ENCODE measurements at regions not wholly inside any gene's neighbourhood (a gene's known extent, or its start where the extent isn't known, plus 50 kb on each side); places are given as distances from the start of the nearest gene placed in this dataset.

- Histone ChIP-seq H3K9me3 (ENCODE audit: severe bottlenecking) (no peaks in the 10 kb centered on the region), H3K27ac (ENCODE audit: poor library complexity, severe bottlenecking) (peak overlapping the region; percentile 90), H3K27me3 (ENCODE audit: insufficient read depth, poor library complexity, severe bottlenecking) (no peaks in the 10 kb centered on the region), H3K4me1 (ENCODE audit: insufficient read depth, poor library complexity, severe bottlenecking) (peaks cover 37% of the 10 kb centered on the region), H3K36me3 (ENCODE audit: low read depth) (no peaks in the 10 kb centered on the region), H3K4me3 (ENCODE audit: severe bottlenecking) (no peak overlapping the region)
- DNase-seq (ENCODE audit: low spot score) (no peak), ATAC-seq (ENCODE audit: low read depth) (no peak)
- TF ChIP-seq, protein P1, sequence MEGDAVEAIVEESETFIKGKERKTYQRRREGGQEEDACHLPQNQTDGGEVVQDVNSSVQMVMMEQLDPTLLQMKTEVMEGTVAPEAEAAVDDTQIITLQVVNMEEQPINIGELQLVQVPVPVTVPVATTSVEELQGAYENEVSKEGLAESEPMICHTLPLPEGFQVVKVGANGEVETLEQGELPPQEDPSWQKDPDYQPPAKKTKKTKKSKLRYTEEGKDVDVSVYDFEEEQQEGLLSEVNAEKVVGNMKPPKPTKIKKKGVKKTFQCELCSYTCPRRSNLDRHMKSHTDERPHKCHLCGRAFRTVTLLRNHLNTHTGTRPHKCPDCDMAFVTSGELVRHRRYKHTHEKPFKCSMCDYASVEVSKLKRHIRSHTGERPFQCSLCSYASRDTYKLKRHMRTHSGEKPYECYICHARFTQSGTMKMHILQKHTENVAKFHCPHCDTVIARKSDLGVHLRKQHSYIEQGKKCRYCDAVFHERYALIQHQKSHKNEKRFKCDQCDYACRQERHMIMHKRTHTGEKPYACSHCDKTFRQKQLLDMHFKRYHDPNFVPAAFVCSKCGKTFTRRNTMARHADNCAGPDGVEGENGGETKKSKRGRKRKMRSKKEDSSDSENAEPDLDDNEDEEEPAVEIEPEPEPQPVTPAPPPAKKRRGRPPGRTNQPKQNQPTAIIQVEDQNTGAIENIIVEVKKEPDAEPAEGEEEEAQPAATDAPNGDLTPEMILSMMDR (IDR thresholded peaks at IDR 0.05; ENCODE audit: poor library complexity, severe bottlenecking) = no peak
Observed at GRCh38 chr3:99536555-99537314, 101.7 kb upstream of the COL8A1 start.

DNA sequence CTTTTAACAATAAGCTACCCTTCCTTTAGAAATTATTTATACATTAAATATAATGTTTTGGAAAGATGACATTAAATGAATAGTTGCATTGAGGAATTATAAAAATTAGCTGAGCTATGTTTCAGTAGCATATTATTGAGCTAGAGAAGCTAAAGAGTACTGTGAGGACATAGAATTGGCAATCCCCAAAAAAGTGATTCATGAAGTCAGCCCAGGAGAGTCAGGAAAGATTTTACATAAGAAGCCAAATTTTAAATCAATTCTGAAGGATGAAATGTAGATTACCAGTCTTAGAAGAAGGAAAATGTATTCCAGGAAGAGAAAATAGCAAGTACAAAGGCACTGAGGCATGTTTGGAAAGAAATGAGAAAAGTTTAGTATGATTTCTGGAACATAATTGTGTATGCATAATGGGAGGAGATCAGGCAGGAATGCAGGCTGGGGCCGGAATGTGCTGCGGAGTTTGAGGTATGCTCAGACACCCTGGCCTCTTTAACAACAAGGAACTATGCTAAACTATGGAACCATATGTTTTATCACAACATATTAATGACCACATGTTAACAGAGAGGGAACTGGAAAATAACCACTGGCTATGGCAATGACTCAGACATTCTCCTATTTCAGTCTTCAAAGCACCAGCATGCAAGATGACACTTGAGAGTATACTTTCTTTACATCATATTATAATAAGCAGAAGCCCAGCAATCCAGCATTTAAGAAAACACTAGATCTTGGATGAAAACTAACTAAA lies 103.3 kb upstream of the COL8A1 start:
- no peak for DNase-seq (ENCODE audit: low spot score)
- Histone ChIP-seq H3K9me3 (ENCODE audit: severe bottlenecking) (no peaks in the 10 kb centered on the region), H3K36me3 (ENCODE audit: low read depth) (no peaks in the 10 kb centered on the region), H3K27me3 (ENCODE audit: insufficient read depth, poor library complexity, severe bottlenecking) (no peaks in the 10 kb centered on the region), H3K4me1 (ENCODE audit: insufficient read depth, poor library complexity, severe bottlenecking) (peaks cover 30% of the 10 kb centered on the region), H3K27ac (ENCODE audit: poor library complexity, severe bottlenecking) (peak overlapping the region; percentile 90), H3K4me3 (ENCODE audit: severe bottlenecking) (no peak overlapping the region)
- ATAC-seq (ENCODE audit: low read depth) = peak; percentile 96
- TF ChIP-seq, protein P1 (IDR thresholded peaks at IDR 0.05; ENCODE audit: poor library complexity, severe bottlenecking) = no peak

DNA sequence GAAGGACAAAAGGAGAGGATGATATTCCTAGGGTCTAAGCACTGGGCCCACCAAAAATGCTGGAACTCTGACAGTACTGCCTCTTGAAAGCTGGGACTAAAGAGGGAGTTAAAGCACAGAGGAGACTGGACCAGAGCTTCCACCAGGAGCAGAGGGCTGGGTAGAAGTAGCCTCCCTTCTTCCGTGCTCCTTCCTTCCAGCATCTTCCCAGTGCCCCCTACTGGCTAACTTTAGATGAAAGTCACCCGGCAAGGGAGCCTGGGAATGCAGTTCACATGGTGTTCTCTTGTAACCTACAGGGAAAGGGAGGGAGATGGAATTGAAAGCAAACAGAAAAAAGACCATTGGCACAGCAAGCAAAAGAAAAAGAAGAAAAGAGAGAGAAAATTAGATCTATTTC lies 106.1 kb upstream of the COL8A1 start:
- H3K27ac ChIP-seq (ENCODE audit: poor library complexity, severe bottlenecking) = no peak overlapping the region
- DNase-seq (ENCODE audit: low spot score) (no peak), ATAC-seq (ENCODE audit: low read depth) (no peak)
- TF ChIP-seq, protein P1 (IDR thresholded peaks at IDR 0.05; ENCODE audit: poor library complexity, severe bottlenecking) = peak; percentile 56
- H3K27me3 ChIP-seq (ENCODE audit: insufficient read depth, poor library complexity, severe bottlenecking) = no peaks in the 10 kb centered on the region
- H3K4me1 ChIP-seq (ENCODE audit: insufficient read depth, poor library complexity, severe bottlenecking) = peaks cover 30% of the 10 kb centered on the region
- no peak overlapping the region for H3K4me3 ChIP-seq (ENCODE audit: severe bottlenecking)
- no peaks in the 10 kb centered on the region for H3K9me3 ChIP-seq (ENCODE audit: severe bottlenecking)
- H3K36me3 ChIP-seq (ENCODE audit: low read depth) = no peaks in the 10 kb centered on the region

DNA sequence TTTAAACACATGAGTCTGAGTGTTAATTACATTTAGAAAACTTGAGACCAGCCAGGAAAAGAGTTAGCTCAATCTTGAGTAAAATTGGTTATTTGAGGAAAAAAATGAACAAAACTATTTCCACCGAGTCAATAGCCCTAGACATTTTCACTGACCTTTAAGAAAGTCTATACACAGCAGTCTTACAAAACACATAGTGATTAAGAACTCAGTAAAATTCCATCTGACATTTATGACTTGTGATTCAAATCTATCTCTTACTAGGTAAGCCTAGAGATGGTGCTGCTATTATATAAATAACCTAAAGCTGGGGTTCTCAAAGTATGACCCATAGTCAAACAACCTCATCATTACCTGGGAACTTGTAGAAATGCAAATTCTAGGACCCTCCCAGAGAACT lies 109.1 kb upstream of the COL8A1 start:
- peaks cover under 1% of the 10 kb centered on the region for H3K4me1 ChIP-seq (ENCODE audit: insufficient read depth, poor library complexity, severe bottlenecking)
- TF ChIP-seq, protein P1 (IDR thresholded peaks at IDR 0.05; ENCODE audit: poor library complexity, severe bottlenecking) = no peak

More for the DNA sequence above, 109.1 kb upstream of the COL8A1 start:
- no peak overlapping the region for H3K4me3 ChIP-seq (ENCODE audit: severe bottlenecking)
- DNase-seq (ENCODE audit: low spot score) (no peak), ATAC-seq (ENCODE audit: low read depth) (no peak)
- H3K27ac ChIP-seq (ENCODE audit: poor library complexity, severe bottlenecking) = no peak overlapping the region
- H3K36me3 ChIP-seq (ENCODE audit: low read depth) = no peaks in the 10 kb centered on the region
- H3K27me3 ChIP-seq (ENCODE audit: insufficient read depth, poor library complexity, severe bottlenecking) = no peaks in the 10 kb centered on the region
- H3K9me3 ChIP-seq (ENCODE audit: severe bottlenecking) = no peaks in the 10 kb centered on the region

Measured in RWPE2 (cell line).